ENCODE measurements at regions not wholly inside any gene's neighbourhood (a gene's known extent, or its start where the extent isn't known, plus 50 kb on each side); places are given as distances from the start of the nearest gene placed in this dataset.
A peak's percentile ranks its signal among the peaks of the same experiment; 100 is the strongest.

DNA sequence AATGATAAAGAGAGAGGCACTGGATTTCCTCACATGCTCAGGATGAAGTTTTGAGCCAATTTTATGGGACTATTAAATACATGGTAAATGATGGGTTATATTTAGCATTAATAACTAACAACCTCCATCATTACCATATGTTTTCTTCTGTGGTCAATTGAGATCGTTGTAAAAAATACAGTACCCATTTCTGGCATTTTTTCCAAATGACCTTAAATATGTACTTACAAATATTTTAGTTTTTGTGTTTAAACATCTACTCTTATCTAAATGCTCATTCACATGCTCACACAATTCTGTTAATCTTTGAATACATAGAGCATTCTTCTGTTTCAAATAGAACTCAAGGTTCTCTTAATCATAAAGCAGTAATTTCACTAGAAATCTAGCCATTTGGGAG lies 330.0 kb upstream of the BRINP3 start:
- H3K23ac ChIP-seq (ENCODE audit: low read depth, low read length): no peak overlapping the region
- no peaks in the 10 kb centered on the region for H4K20me1 ChIP-seq (ENCODE audit: insufficient read depth, low read length)
- H3K27me3 ChIP-seq (ENCODE audit: control insufficient read depth, insufficient read depth, low read length): no peaks in the 10 kb centered on the region
- no peak overlapping the region for H2AK9ac ChIP-seq (replicated peaks; ENCODE audit: low read depth, low read length, poor library complexity)
- H3K4me2 ChIP-seq (ENCODE audit: low read depth, low read length): no peak overlapping the region
- in situ Hi-C loops (cut with MboI; ENCODE audit: low sequenced_read_pairs) (no loop called here), intact Hi-C loops (cut with micrococcal nuclease) (no loop called here), dilution Hi-C loops (cut with HindIII; ENCODE audit: low sequenced_read_pairs, unreplicated experiment) (no loop called here)
- BruUV-seq (replicated peaks): no TSS peak
- H2AK5ac ChIP-seq (ENCODE audit: low read depth, low read length): no peak overlapping the region
- H3K9me1 ChIP-seq (ENCODE audit: insufficient read depth, low read length): no peaks in the 10 kb centered on the region
- no peak overlapping the region for H2BK15ac ChIP-seq (ENCODE audit: low read depth, low read length)
- no CpG with 5 or more reads among the region's 1 CpG for WGBS, 2 experiments (ENCODE audit: extremely low coverage in 2 of 2, insufficient read length in 1 of 2)
- no peaks in the 10 kb centered on the region for H3K36me3 ChIP-seq (ENCODE audit: control insufficient read depth, insufficient read depth, low read length)
- no peak overlapping the region for H3K27ac ChIP-seq (ENCODE audit: insufficient read depth, low read length)
- H3K4ac ChIP-seq (ENCODE audit: low read depth, low read length): no peak overlapping the region
- ATAC-seq (ENCODE audit: low read depth): peak; percentile 51
- H3K79me1 ChIP-seq (ENCODE audit: low read depth in 1 of 2, low read length in 2 of 2): no peaks in the 10 kb centered on the region
- H4K91ac ChIP-seq (ENCODE audit: insufficient read depth, low read depth, low read length): no peak overlapping the region
- H2BK120ac ChIP-seq (ENCODE audit: low read depth, low read length): no peak overlapping the region
- ChIA-PET POLR2A (ENCODE audit: unreplicated experiment) (no interaction called here), CTCF (interaction anchor here (0.6 kb wide), 1 partner anchor 230 kb away, joined by 3 read pairs; no protein-coding TSS in a partner anchor)
- no peak overlapping the region for H3K4me3 ChIP-seq (ENCODE audit: insufficient read depth, low read depth, low read length)
- H2AFZ ChIP-seq (replicated peaks; ENCODE audit: low read length, poor library complexity): no peak overlapping the region
- H2BK20ac ChIP-seq (ENCODE audit: low read depth, low read length): no peak overlapping the region
- no peak overlapping the region for H4K8ac ChIP-seq (ENCODE audit: low read depth in 2 of 2, low read length in 2 of 2)
- H3K56ac ChIP-seq (ENCODE audit: extremely low read depth, insufficient read depth, low read length): no peak overlapping the region
- H3K9me3 ChIP-seq (ENCODE audit: control insufficient read depth, insufficient read depth, low read length): no peaks in the 10 kb centered on the region
- H3K9ac ChIP-seq (ENCODE audit: low read depth, low read length): no peak overlapping the region
- TF ChIP-seq POLR2A (IDR thresholded peaks at IDR 0.05; ENCODE audit: low read depth, low read length) (no peak), RFX5 (IDR thresholded peaks at IDR 0.05; ENCODE audit: low read depth, low read length) (no peak), SMC3 (IDR thresholded peaks at IDR 0.05; ENCODE audit: low read depth, low read length) (no peak), MXI1 (IDR thresholded peaks at IDR 0.05; ENCODE audit: borderline replicate concordance, low read depth, low read length) (no peak)
- TF ChIP-seq, protein P1, sequence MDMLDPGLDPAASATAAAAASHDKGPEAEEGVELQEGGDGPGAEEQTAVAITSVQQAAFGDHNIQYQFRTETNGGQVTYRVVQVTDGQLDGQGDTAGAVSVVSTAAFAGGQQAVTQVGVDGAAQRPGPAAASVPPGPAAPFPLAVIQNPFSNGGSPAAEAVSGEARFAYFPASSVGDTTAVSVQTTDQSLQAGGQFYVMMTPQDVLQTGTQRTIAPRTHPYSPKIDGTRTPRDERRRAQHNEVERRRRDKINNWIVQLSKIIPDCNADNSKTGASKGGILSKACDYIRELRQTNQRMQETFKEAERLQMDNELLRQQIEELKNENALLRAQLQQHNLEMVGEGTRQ (IDR thresholded peaks at IDR 0.05; ENCODE audit: low read depth, low read length): no peak
- H2BK5ac ChIP-seq (ENCODE audit: low read depth, low read length, poor library complexity, severe bottlenecking): no peak overlapping the region
- H3K14ac ChIP-seq (replicated peaks; ENCODE audit: low read depth, low read length): no peak overlapping the region
- no peak overlapping the region for H4K5ac ChIP-seq (ENCODE audit: low read depth, low read length)
- peak; percentile 0 for DNase-seq
- no peak overlapping the region for H3K18ac ChIP-seq (ENCODE audit: low read depth, low read length)
- no peaks in the 10 kb centered on the region for H3K4me1 ChIP-seq (ENCODE audit: control insufficient read depth, insufficient read depth, low read length)

Data from IMR-90 (cell line).